ENCODE measurements at regions not wholly inside any gene's neighbourhood (a gene's known extent, or its start where the extent isn't known, plus 50 kb on each side); places are given as distances from the start of the nearest gene placed in this dataset.

GRCh38 chr18:26705757-26706156 lies 157.4 kb upstream of the KCTD1 start:
- no peaks in the 10 kb centered on the region for H3K36me3 ChIP-seq
- no peaks in the 10 kb centered on the region for H3K4me1 ChIP-seq
- H3K4me3 ChIP-seq: no peak overlapping the region
- DNase-seq: no peak
- intact Hi-C loops (cut with DNase I; ENCODE audit: low total_unique reads): no loop called here
- no peaks in the 10 kb centered on the region for H3K27me3 ChIP-seq
- TF ChIP-seq POLR2A (IDR thresholded peaks at IDR 0.05) (no peak), CTCF (IDR thresholded peaks at IDR 0.05) (no peak)
- H3K27ac ChIP-seq: no peak overlapping the region
- no peaks in the 10 kb centered on the region for H3K9me3 ChIP-seq

GRCh38 chr18:26703170-26703930 lies 155.0 kb upstream of the KCTD1 start:
- no peak overlapping the region for H3K4me3 ChIP-seq
- TF ChIP-seq POLR2A (IDR thresholded peaks at IDR 0.05): no peak
- TF ChIP-seq CTCF (IDR thresholded peaks at IDR 0.05): no peak
- no peak for DNase-seq
- no peaks in the 10 kb centered on the region for H3K27me3 ChIP-seq
- H3K27ac ChIP-seq: no peak overlapping the region
- intact Hi-C loops (cut with DNase I; ENCODE audit: low total_unique reads): no loop called here
- no peaks in the 10 kb centered on the region for H3K4me1 ChIP-seq
- H3K9me3 ChIP-seq: no peaks in the 10 kb centered on the region
- no peaks in the 10 kb centered on the region for H3K36me3 ChIP-seq

- no peak for DNase-seq
- H3K27me3 ChIP-seq: no peaks in the 10 kb centered on the region
- no peak for TF ChIP-seq CTCF (IDR thresholded peaks at IDR 0.05)
- no peak for TF ChIP-seq POLR2A (IDR thresholded peaks at IDR 0.05)
- no peaks in the 10 kb centered on the region for H3K4me1 ChIP-seq
- H3K36me3 ChIP-seq: no peaks in the 10 kb centered on the region
- no peak overlapping the region for H3K4me3 ChIP-seq
- no peak overlapping the region for H3K27ac ChIP-seq
- no peaks in the 10 kb centered on the region for H3K9me3 ChIP-seq
- intact Hi-C loops (cut with DNase I; ENCODE audit: low total_unique reads): no loop called here
Observed at GRCh38 chr18:26702086-26702485, 153.7 kb upstream of the KCTD1 start.

GRCh38 chr18:26700728-26701127 lies 152.4 kb upstream of the KCTD1 start:
- no peaks in the 10 kb centered on the region for H3K4me1 ChIP-seq
- no peak for TF ChIP-seq POLR2A (IDR thresholded peaks at IDR 0.05)
- TF ChIP-seq CTCF (IDR thresholded peaks at IDR 0.05): no peak

GRCh38 chr18:26700201-26700600 lies 151.8 kb upstream of the KCTD1 start:
- H3K27ac ChIP-seq: no peak overlapping the region
- H3K4me3 ChIP-seq: no peak overlapping the region
- TF ChIP-seq POLR2A (IDR thresholded peaks at IDR 0.05) (no peak), CTCF (IDR thresholded peaks at IDR 0.05) (no peak)
- H3K36me3 ChIP-seq: no peaks in the 10 kb centered on the region
- no peaks in the 10 kb centered on the region for H3K9me3 ChIP-seq
- no peaks in the 10 kb centered on the region for H3K4me1 ChIP-seq
- no peak for DNase-seq
- H3K27me3 ChIP-seq: no peaks in the 10 kb centered on the region
- intact Hi-C loops (cut with DNase I; ENCODE audit: low total_unique reads): no loop called here

More at GRCh38 chr18:26700728-26701127, 152.4 kb upstream of the KCTD1 start:
- intact Hi-C loops (cut with DNase I; ENCODE audit: low total_unique reads): no loop called here
- no peak for DNase-seq
- Histone ChIP-seq H3K27me3 (no peaks in the 10 kb centered on the region), H3K36me3 (no peaks in the 10 kb centered on the region), H3K9me3 (no peaks in the 10 kb centered on the region), H3K4me3 (no peak overlapping the region), H3K27ac (no peak overlapping the region)
